GM21723 (cell line): ENCODE measurements at regions not wholly inside any gene's neighbourhood (a gene's known extent, or its start where the extent isn't known, plus 50 kb on each side); places are given as distances from the start of the nearest gene placed in this dataset.
"Not testable (repeated sequence)": the region's sequence is repeated elsewhere in the genome, so short reads cannot be mapped to it uniquely, and the experiment has no call there.

Experiments used
- ATAC-seq: cut with Tn5 transposase; IDR thresholded peaks from one replicate; pipeline ENCODE4 v1.9.1; 2021; ENCODE audit warnings: mild to moderate bottlenecking, moderate library complexity; ENCODE audit not compliant: unreplicated experiment

GRCh38 chr10:23630885-23631284 lies 192.0 kb downstream of the OTUD1 start:
- ATAC-seq, result no peak

DNA sequence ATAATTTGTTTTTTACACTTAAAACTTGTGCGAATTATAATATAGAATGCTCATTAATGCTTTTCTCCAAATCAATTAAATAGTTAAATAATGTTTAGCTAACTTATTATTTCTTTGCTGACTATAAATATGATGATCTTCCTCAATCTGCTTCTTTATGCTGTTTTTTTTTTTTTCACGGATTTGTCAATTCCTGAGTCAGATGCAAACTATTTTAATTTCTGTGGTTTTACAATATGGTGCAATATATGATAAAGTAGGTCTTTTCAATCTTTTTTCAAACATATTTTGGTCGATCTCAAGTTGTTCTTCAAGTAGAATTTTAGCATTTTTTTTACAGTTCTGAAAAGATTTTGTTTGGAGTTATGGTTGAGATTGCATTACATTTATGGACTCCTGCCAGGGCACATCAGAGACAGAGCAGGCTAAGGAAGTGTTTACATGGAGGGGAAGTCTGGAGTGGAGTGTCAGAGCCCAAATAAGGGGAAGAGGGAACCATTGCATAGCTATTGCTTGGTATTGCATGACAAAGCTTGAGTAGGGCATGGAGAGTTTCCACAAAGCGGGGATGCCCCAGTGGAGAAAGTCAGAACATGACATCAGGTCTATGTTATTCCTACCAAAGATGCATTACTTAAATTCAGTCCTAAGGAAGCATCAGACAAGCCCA lies 204.4 kb downstream of the OTUD1 start:
- no peak for ATAC-seq

GRCh38 chr10:23648618-23649017 lies 209.7 kb downstream of the OTUD1 start:
- no peak for ATAC-seq

DNA sequence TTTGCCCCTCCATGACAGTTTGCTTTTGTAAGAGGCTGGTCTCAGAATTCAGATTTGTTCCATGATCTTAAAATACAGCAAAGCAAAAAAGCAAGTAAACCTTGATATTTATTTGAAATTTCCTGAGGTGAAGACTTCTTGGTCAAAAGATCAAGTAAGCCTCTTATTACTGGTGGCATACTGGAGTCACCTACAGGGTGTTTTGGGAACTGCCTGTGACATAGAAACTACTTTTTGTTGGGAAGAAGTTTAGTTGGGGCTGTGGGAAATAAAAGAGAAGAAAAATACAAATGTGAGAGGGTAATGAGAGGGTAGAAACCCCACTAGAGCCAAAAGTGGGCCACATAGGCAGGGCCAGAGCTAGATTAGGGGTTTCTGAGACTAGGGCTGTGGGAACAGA lies 217.9 kb downstream of the OTUD1 start:
- ATAC-seq, result no peak

- ATAC-seq, result no peak
Observed at GRCh38 chr10:23657677-23658076, 218.8 kb downstream of the OTUD1 start.

DNA sequence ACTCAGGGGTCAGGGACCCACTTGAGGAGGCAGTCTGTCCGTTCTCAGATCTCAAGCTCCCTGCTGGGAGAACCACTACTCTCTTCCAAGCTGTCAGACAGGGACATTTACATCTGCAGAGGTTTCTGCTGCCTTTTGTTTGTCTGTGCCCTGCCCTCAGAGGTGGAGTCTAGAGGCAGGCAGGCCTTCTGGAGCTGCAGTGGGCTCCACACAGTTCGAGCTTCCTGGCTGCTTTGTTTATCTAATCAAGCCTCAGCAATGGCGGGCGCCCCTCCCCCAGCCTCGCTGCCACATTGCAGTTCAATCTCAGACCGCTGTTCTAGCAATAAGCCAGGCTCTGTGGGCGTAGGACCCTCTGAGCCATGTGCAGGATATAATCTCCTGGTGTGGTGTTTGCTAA lies 233.0 kb downstream of the OTUD1 start:
- not testable (repeated sequence) for ATAC-seq

DNA sequence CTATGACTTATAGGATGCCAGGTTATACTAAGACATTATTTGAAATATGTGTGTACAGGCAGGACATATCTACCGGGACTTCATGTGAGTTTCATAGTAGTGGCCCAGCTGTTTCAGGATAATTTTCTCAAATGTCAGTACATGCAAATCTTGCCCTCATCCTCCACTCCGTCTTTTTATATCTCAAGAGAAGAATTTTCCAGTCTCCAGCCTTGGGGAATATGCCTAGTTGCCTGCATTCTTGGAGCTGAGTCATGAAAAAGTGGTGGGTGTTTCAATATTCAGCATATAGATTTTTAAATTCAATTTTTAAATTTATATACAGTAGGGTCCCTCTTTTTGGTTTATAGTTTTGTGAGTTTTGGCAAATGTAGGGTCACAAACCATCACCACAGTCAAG lies 236.7 kb downstream of the OTUD1 start:
- no peak for ATAC-seq

GRCh38 chr10:23676296-23676695 lies 237.4 kb downstream of the OTUD1 start:
- no peak for ATAC-seq

- ATAC-seq, result no peak
Observed at GRCh38 chr10:23686722-23687121, 247.8 kb downstream of the OTUD1 start.

DNA sequence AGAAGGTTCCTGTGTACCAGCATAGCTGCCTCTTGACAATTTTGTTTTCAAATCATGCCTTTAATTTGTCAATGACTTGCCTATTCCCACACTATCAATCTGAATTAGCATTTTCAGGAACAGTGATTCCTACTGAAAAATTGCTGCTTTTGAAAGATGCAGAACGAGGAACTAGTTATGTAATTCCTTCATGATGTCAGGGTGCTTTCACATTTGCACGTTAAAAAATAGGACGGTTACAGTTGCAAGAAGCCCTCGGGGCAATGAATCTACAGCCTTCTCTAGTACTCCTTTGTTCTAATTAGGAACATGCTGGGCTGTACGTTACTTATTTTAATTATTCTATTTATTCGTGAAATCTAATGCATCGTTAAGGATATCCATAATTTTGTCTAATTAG lies 253.9 kb downstream of the OTUD1 start:
- no peak for ATAC-seq

DNA sequence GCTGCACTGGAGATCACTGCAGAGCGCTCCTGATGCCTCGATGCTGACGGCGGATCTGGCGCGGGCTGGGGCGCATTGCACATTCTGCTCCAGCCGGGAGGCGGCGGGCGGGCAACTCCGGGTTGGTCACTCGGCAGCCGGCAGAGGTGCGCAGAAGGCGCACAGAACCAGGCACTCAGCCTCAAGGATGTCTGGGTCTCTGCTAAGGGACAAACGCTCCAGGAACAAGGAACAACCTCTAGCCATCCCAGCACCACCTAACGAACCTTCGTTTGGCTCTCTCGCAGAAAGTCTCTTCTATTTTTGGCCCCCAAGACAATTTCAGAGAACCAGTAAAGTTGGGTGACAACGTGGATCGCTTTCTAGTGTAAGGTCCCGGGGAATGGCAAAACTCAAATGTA lies 254.6 kb downstream of the OTUD1 start:
- ATAC-seq, result no peak

DNA sequence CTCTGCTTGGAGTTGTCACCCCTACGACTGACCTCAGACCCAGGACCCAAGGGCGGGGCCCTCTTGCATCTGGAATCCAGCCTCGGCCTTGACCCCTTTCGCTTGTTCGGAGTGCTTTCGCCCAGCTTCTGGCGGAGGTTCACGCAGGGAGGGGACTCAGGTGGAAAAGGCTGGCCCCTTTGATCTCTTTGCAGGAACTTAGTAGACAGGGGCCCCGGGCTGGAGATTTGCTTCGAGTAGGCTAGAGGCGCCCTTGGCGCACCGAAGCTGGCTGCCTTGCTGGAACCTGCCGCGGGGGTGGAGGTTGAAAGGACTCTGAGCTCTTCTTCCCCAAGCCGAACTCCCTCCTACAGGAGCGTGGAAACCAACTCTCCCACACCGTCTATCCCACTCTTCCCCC lies 255.1 kb downstream of the OTUD1 start:
- no peak for ATAC-seq

- ATAC-seq, result no peak
Observed at GRCh38 chr10:23694446-23694920, 255.6 kb downstream of the OTUD1 start.

DNA sequence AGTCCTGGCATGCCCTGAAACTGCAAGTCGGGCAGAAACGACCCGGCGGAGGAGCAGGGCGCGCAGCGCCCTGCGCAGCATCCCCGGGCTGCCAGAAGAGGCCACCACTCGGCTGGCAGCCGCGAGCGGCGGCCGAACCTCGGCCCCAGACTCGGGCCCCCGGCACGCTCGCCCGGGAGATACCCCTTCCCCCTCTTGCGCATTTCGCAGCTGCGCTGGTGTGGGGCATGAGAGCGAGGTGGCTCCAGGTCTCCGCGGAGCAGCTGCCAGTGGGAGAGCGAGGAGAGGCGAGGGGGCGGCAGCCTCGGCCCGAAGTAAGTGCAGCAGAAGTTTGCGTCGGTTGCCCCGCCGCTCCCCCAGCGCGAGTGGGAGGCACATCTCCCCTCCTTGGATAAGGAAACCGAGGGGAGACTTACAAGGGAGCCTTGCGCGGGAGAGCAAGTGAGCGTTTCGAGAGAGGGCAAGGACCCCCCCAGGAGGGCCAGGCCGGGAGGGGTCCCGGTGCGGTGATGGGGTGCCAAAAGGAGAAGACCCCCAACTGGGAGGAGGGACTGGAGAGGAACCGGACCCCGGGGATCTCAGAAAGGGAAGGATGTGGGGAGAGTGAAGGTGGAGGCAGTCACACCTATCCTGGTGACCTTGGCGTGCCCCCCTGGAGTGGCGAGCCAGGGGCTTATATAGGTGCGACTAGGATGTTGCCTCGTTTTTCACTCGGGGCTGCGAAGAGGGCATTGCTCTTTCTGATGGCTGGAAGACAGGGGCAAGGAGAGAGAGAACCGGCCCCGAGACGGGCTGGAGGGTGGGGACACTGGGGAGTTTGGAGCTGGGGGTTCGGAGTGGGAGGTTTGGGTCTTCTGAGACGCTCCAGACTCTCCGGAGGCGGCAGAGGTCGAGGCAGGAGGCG lies 256.3 kb downstream of the OTUD1 start:
- no peak for ATAC-seq

GRCh38 chr10:23695825-23696420 lies 257.0 kb downstream of the OTUD1 start:
- ATAC-seq, result no peak

DNA sequence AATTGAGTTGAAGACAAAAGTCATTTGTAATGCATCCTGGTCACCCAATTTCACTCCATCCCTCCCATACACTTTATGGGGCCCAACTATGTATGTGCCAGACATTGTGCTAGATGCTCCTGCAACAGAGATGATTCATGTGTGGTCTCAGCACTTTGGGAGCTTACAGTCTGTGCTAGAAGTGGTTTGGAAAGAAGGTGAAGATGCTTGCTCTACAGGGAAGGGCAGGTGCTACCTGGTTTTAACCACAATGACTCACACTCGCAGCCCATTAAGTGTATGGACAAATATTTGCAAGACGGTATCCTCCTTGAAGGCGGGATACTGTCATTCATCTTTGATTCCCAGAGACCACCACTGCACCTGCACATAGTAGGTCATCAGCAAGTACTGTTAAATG lies 257.6 kb downstream of the OTUD1 start:
- ATAC-seq, result no peak

DNA sequence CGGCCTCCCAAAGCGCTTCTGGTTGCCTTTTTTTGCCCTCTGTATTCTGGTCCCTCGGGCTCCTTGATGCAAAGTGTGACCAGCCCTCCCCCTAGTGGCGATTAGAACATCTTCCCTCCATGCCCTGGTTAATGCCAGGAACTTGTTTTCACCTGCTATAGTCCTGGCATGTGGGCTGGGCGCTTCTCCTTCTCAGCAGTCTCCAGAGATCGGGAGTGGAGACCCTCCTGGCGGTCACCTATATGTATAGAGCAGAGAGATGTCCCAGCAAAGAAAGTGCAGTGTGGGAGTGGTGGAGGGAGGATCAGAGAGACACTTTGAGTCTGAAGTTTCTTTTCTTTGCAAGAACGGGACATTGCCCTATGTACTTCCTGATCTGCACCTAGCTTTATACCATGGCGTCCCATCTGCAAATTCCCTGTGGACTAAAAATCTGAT lies 264.1 kb downstream of the OTUD1 start:
- ATAC-seq, result peak; percentile 96

- no peak for ATAC-seq
Observed at GRCh38 chr10:23715363-23715762, 276.5 kb downstream of the OTUD1 start.

GRCh38 chr10:23717913-23718312 lies 279.0 kb downstream of the OTUD1 start:
- no peak for ATAC-seq

DNA sequence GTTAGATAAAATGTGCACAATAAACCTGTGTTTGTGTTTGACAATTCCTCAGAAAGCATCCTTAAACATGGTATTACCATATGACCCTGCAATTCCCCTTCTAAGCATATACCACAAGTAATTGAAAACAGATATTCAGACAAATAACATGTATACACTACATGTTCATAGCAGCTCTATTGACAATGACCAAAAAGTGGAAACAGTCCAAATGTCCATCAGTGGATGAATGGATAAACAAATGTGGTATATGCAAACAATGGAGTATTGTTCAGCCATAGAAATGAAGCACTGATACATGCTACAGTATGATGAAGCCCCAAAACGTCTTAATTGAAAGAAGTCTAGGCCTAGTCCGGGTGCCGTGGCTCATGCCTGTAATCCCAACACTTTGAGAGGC lies 280.1 kb downstream of the OTUD1 start:
- no peak for ATAC-seq

DNA sequence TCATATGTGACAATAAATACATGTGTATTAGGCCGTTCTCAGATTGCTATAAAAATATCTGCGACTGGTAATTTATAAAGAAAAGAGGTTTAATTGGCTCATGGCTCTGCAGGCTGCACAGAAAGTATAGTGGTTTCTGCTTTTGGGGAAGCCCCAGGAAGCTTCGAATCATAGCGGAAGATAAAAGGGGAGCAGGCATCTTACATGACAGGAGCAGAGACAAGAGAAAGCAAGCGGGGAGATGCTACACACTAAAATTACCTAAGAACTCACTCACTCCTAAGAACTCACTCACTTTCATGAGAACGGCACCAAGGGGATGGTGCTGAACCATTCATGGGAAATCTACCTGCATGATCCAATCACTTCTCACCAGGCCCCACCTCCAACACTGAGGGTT lies 284.9 kb downstream of the OTUD1 start:
- ATAC-seq, result no peak

DNA sequence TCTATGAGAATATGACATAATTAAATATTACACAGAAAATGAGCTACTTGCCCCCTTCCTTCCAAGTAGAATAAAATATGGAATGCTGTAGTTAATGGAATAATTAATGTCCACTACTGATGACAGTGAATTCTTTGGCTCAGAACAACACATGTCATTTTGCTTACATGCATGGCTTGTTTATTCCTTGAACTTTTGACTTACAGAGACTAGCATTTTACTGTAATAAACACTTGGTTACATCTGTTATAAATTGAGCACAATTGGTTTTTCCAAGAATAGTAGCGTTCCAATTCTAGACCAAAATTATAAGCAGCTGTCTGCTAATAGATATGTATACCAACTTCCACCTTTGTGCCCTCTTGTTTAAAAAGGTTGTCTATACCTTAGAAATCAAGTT lies 286.7 kb downstream of the OTUD1 start:
- ATAC-seq, result no peak
